ENCODE measurements at regions not wholly inside any gene's neighbourhood (a gene's known extent, or its start where the extent isn't known, plus 50 kb on each side); places are given as distances from the start of the nearest gene placed in this dataset.

DNA sequence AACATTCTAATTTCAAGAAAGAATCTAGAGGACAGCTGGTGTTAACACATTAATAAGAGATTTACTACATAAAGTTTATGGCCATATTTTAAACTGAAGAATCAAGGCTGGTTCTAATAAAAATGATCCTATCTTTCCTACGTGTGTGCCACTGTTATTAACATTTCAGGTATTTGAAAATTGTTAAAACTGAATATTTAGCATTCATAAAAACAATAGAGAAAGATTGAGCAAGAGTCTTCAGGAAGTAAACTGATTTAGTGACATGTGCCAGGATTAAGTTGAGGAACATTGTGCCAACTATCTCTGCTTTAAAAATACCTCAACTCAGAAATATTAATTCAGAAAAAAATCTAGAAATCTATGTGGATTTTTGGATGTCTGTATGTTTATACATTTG lies 810.1 kb downstream of the FAT4 start:
- no peak for TF ChIP-seq POLR2AphosphoS5 (IDR thresholded peaks at IDR 0.05)
- TF ChIP-seq, protein P1, sequence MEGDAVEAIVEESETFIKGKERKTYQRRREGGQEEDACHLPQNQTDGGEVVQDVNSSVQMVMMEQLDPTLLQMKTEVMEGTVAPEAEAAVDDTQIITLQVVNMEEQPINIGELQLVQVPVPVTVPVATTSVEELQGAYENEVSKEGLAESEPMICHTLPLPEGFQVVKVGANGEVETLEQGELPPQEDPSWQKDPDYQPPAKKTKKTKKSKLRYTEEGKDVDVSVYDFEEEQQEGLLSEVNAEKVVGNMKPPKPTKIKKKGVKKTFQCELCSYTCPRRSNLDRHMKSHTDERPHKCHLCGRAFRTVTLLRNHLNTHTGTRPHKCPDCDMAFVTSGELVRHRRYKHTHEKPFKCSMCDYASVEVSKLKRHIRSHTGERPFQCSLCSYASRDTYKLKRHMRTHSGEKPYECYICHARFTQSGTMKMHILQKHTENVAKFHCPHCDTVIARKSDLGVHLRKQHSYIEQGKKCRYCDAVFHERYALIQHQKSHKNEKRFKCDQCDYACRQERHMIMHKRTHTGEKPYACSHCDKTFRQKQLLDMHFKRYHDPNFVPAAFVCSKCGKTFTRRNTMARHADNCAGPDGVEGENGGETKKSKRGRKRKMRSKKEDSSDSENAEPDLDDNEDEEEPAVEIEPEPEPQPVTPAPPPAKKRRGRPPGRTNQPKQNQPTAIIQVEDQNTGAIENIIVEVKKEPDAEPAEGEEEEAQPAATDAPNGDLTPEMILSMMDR (IDR thresholded peaks at IDR 0.05 in 8 of 11, conservative IDR thresholded peaks at IDR 0.05 in 3 of 11), result no peak
- no peak for TF ChIP-seq POLR2A (IDR thresholded peaks at IDR 0.05)

Measured in spleen (tissue), 7 donors.